ENCODE measurements at regions not wholly inside any gene's neighbourhood (a gene's known extent, or its start where the extent isn't known, plus 50 kb on each side); places are given as distances from the start of the nearest gene placed in this dataset.
"Not testable (repeated sequence)": the region's sequence is repeated elsewhere in the genome, so short reads cannot be mapped to it uniquely, and the experiment has no call there.

GRCh38 chr1:109840011-109840629 is 70.5 kb upstream of the CSF1 start:
- Mint-ChIP-seq H3K27me3 (no peaks in the 10 kb centered on the region), H3K4me3 (ENCODE audit: low read depth) (no peak overlapping the region)

GRCh38 chr1:109839276-109839675 is 71.4 kb upstream of the CSF1 start:
- H3K9me3 Mint-ChIP-seq (ENCODE audit: low read depth), result peaks cover 12% of the 10 kb centered on the region
- not testable (repeated sequence) for H3K4me3 Mint-ChIP-seq (ENCODE audit: low read depth); H3K36me3 Mint-ChIP-seq (ENCODE audit: insufficient read depth); H3K4me1 Mint-ChIP-seq (ENCODE audit: low read depth); H3K27ac Mint-ChIP-seq; H3K27me3 Mint-ChIP-seq; DNase-seq (ENCODE audit: low spot score, unreplicated experiment)

More at GRCh38 chr1:109840011-109840629, 70.5 kb upstream of the CSF1 start:
- Mint-ChIP-seq H3K4me1 (ENCODE audit: low read depth) (no peaks in the 10 kb centered on the region), H3K9me3 (ENCODE audit: low read depth) (peaks cover 12% of the 10 kb centered on the region), H3K27ac (no peak overlapping the region), H3K36me3 (ENCODE audit: insufficient read depth) (peaks cover 2% of the 10 kb centered on the region)
- DNase-seq (ENCODE audit: low spot score, unreplicated experiment), result no peak
- TF ChIP-seq CTCF (IDR thresholded peaks at IDR 0.05; ENCODE audit: unreplicated experiment), result no peak

- Mint-ChIP-seq H3K36me3 (ENCODE audit: insufficient read depth) (peaks cover 2% of the 10 kb centered on the region), H3K27ac (no peak overlapping the region), H3K4me1 (ENCODE audit: low read depth) (no peaks in the 10 kb centered on the region), H3K4me3 (ENCODE audit: low read depth) (no peak overlapping the region), H3K9me3 (ENCODE audit: low read depth) (peaks cover 12% of the 10 kb centered on the region), H3K27me3 (no peaks in the 10 kb centered on the region)
- no peak for TF ChIP-seq CTCF (IDR thresholded peaks at IDR 0.05; ENCODE audit: unreplicated experiment)
- DNase-seq (ENCODE audit: low spot score, unreplicated experiment), result no peak
Measured at GRCh38 chr1:109838838-109839240, 71.8 kb upstream of the CSF1 start.

GRCh38 chr1:109837852-109838570 is 72.6 kb upstream of the CSF1 start:
- no peak for TF ChIP-seq CTCF (IDR thresholded peaks at IDR 0.05; ENCODE audit: unreplicated experiment)
- no peaks in the 10 kb centered on the region for H3K4me1 Mint-ChIP-seq (ENCODE audit: low read depth)
- no peak overlapping the region for H3K4me3 Mint-ChIP-seq (ENCODE audit: low read depth)
- peaks cover 12% of the 10 kb centered on the region for H3K9me3 Mint-ChIP-seq (ENCODE audit: low read depth)
- no peaks in the 10 kb centered on the region for H3K27me3 Mint-ChIP-seq
- DNase-seq (ENCODE audit: low spot score, unreplicated experiment), result no peak
- H3K27ac Mint-ChIP-seq, result no peak overlapping the region
- peaks cover 2% of the 10 kb centered on the region for H3K36me3 Mint-ChIP-seq (ENCODE audit: insufficient read depth)

GRCh38 chr1:109835645-109836044 is 71.9 kb upstream of the EPS8L3 start:
- H3K9me3 Mint-ChIP-seq (ENCODE audit: low read depth), result peaks cover 18% of the 10 kb centered on the region
- H3K4me1 Mint-ChIP-seq (ENCODE audit: low read depth); H3K27me3 Mint-ChIP-seq; H3K36me3 Mint-ChIP-seq (ENCODE audit: insufficient read depth); H3K27ac Mint-ChIP-seq; DNase-seq (ENCODE audit: low spot score, unreplicated experiment); H3K4me3 Mint-ChIP-seq (ENCODE audit: low read depth): not testable (repeated sequence)

GRCh38 chr1:109834951-109835350 is 71.2 kb upstream of the EPS8L3 start:
- Mint-ChIP-seq H3K27ac (no peak overlapping the region), H3K36me3 (ENCODE audit: insufficient read depth) (peaks cover 3% of the 10 kb centered on the region), H3K4me3 (ENCODE audit: low read depth) (no peak overlapping the region), H3K27me3 (peaks cover 3% of the 10 kb centered on the region), H3K9me3 (ENCODE audit: low read depth) (peaks cover 18% of the 10 kb centered on the region), H3K4me1 (ENCODE audit: low read depth) (no peaks in the 10 kb centered on the region)
- DNase-seq (ENCODE audit: low spot score, unreplicated experiment), result no peak
- no peak for TF ChIP-seq CTCF (IDR thresholded peaks at IDR 0.05; ENCODE audit: unreplicated experiment)

Measured in progenitor cell of endocrine pancreas (in vitro differentiated cells).